ENCODE measurements at regions not wholly inside any gene's neighbourhood (a gene's known extent, or its start where the extent isn't known, plus 50 kb on each side); places are given as distances from the start of the nearest gene placed in this dataset.

DNA sequence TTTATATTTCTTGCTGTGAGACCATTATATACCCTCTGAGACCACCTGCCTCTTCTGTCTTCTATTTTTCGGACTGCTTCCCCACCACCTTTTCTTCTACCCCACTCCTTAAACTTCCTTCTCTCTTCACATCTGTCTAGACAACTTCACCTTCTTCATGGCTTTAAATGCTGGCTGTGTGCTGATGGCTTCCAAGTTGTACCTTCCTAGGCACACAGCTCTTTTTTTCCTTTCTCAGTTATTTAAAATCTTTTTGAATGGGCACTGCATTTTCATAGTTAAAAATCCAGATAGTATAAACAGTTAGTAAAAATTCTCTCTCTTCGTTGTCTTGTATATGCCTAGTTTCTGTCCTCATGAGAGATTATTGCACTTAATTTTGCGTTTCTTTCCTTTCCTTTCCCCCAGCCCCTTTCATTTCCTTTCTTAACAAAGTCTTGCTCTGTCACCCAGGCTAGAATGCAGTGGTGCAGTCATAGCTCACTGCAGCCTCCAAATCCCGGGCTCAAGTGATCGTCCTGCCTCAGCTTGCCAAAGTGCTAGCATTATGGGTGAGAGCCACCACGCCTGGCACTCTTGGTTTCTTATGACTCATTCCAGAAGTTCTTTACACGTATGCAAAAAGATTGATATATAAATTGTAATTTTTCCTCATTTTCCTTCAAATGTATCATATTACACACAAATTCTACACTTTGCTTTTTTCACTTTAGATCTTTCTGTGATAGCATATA is 114.3 kb downstream of the NPIPB5 start:
- TF ChIP-seq CTCF (IDR thresholded peaks at IDR 0.05; ENCODE audit: extremely low read depth in 1 of 2, insufficient read depth in 1 of 2, low read depth in 1 of 2, low read length in 2 of 2) (no peak), POLR2A (IDR thresholded peaks at IDR 0.05; ENCODE audit: low read depth, low read length) (no peak), MAX (IDR thresholded peaks at IDR 0.05; ENCODE audit: insufficient read depth, insufficient read length) (no peak), POLR2AphosphoS5 (IDR thresholded peaks at IDR 0.05; ENCODE audit: insufficient read depth, low read depth, low read length) (no peak), JUN (IDR thresholded peaks at IDR 0.05; ENCODE audit: borderline replicate concordance, insufficient read depth, insufficient read length, low read depth) (no peak), EZH2 (IDR thresholded peaks at IDR 0.05; ENCODE audit: borderline replicate concordance, low read depth, low read length, severe bottlenecking) (no peak)

Measured in endothelial cell of umbilical vein (primary cell).